ENCODE measurements at regions not wholly inside any gene's neighbourhood (a gene's known extent, or its start where the extent isn't known, plus 50 kb on each side); places are given as distances from the start of the nearest gene placed in this dataset.

DNA sequence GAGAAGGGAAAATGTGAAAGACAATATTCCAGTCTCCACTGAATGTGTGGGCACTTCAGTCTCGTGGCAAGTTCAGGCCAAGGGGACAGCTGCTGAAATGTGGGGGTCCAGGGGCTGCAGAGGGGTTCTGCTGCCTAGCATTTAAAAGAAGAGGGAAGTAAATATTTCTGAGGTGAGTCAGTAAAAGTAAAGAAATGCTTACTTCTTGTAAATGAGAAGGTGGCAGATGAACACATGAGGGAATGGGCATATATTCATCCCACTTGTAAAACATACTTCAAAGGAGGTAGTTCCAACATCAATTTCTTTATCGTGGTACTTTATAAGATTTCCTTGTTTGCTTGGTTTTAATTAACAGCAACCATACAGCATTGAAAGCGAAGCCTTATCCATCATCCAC lies 63.1 kb upstream of the HIVEP3 start:
- TF ChIP-seq CHD2 (IDR thresholded peaks at IDR 0.05; ENCODE audit: low read length, partially characterized antibody), result no peak
- TF ChIP-seq POLR2AphosphoS5 (IDR thresholded peaks at IDR 0.05; ENCODE audit: low read depth, low read length), result no peak
- TF ChIP-seq FOSL2 (IDR thresholded peaks at IDR 0.05; ENCODE audit: borderline replicate concordance, low read depth), result no peak
- TF ChIP-seq, protein P1, sequence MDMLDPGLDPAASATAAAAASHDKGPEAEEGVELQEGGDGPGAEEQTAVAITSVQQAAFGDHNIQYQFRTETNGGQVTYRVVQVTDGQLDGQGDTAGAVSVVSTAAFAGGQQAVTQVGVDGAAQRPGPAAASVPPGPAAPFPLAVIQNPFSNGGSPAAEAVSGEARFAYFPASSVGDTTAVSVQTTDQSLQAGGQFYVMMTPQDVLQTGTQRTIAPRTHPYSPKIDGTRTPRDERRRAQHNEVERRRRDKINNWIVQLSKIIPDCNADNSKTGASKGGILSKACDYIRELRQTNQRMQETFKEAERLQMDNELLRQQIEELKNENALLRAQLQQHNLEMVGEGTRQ (IDR thresholded peaks at IDR 0.05; ENCODE audit: borderline replicate concordance, low read depth, low read length), result no peak
- TF ChIP-seq GABPA (IDR thresholded peaks at IDR 0.05; ENCODE audit: low read depth), result no peak
- TF ChIP-seq, protein P2, sequence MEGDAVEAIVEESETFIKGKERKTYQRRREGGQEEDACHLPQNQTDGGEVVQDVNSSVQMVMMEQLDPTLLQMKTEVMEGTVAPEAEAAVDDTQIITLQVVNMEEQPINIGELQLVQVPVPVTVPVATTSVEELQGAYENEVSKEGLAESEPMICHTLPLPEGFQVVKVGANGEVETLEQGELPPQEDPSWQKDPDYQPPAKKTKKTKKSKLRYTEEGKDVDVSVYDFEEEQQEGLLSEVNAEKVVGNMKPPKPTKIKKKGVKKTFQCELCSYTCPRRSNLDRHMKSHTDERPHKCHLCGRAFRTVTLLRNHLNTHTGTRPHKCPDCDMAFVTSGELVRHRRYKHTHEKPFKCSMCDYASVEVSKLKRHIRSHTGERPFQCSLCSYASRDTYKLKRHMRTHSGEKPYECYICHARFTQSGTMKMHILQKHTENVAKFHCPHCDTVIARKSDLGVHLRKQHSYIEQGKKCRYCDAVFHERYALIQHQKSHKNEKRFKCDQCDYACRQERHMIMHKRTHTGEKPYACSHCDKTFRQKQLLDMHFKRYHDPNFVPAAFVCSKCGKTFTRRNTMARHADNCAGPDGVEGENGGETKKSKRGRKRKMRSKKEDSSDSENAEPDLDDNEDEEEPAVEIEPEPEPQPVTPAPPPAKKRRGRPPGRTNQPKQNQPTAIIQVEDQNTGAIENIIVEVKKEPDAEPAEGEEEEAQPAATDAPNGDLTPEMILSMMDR (IDR thresholded peaks at IDR 0.05), result no peak
- TF ChIP-seq SMC3 (IDR thresholded peaks at IDR 0.05; ENCODE audit: low read depth, low read length), result no peak
